T47D (cell line): ENCODE measurements at regions not wholly inside any gene's neighbourhood (a gene's known extent, or its start where the extent isn't known, plus 50 kb on each side); places are given as distances from the start of the nearest gene placed in this dataset.
"Not testable (repeated sequence)": the region's sequence is repeated elsewhere in the genome, so short reads cannot be mapped to it uniquely, and the experiment has no call there.

Experiments
- DNase-seq, 2 experiments: peaks; one replicate each; pipeline versions ENCODE4 v3.0.0 to v3.0.0-alpha.2; 2011 to 2012; ENCODE audit warnings: low read depth in 1 of 2, low spot score in 1 of 2
- JUND ChIP-seq: IDR thresholded peaks from 2 replicates; pipeline ENCODE4 v1.6.1; 2012; ENCODE audit warnings: low read depth
- in situ Hi-C: cut with HindIII; loops from 2 replicates; pipeline ENCODE4 v1.10.0; 2016; ENCODE audit warnings: low sequenced_read_pairs, low pct_unique_long_range_greater_than_20kb

GRCh38 chr5:6115852-6116251 is 262.5 kb downstream of the MED10 start:
- no peak for DNase-seq
- in situ Hi-C loops = no loop called here
- no peak for TF ChIP-seq JUND

- in situ Hi-C loops = no loop called here
- DNase-seq = no peak
- no peak for TF ChIP-seq JUND
Measured at GRCh38 chr5:6112538-6112937, 265.8 kb downstream of the MED10 start.

DNA sequence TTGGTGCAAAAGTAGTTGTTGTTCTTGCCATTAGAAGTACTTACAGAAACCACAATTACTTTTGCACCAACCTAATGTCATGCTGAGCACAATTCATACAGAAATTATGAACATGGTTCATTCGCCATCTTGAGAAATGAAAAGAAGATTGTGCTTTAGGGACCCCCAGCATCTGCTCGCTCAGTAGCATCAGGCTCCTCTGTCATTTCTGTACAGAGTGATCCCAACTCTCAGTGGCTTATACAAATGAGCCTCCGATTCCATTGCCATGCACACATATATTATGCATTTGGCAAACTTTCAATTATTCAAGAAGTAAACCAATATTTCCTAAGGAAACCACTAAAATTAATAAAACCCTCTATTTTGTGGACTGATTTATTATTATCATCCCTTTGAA is 266.2 kb downstream of the MED10 start:
- in situ Hi-C loops = no loop called here
- DNase-seq = no peak
- TF ChIP-seq JUND = no peak

DNA sequence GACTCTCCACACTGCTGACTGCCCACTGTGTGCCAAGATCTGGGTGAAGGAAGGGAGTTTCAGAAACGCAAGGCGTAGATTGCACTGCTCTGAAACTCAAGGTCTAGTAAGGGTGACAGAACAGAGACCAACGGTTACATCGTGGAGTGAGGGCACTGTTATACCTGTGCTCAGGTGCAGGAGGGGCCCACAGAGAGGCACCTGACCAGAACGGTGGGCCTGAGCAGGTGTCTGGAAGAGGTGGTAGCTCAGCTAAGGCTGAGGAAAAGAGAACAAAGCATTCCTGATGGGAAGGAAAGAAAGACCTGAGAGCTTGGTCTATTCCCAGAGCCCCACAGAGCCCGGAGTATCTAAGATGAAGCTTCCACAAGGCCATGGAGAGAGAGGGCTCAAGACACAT is 267.2 kb downstream of the MED10 start:
- no peak for DNase-seq
- in situ Hi-C loops = no loop called here
- TF ChIP-seq JUND = no peak

- in situ Hi-C loops = no loop called here
- TF ChIP-seq JUND = no peak
- DNase-seq = no peak
Measured at GRCh38 chr5:6110441-6111005, 267.8 kb downstream of the MED10 start.

DNA sequence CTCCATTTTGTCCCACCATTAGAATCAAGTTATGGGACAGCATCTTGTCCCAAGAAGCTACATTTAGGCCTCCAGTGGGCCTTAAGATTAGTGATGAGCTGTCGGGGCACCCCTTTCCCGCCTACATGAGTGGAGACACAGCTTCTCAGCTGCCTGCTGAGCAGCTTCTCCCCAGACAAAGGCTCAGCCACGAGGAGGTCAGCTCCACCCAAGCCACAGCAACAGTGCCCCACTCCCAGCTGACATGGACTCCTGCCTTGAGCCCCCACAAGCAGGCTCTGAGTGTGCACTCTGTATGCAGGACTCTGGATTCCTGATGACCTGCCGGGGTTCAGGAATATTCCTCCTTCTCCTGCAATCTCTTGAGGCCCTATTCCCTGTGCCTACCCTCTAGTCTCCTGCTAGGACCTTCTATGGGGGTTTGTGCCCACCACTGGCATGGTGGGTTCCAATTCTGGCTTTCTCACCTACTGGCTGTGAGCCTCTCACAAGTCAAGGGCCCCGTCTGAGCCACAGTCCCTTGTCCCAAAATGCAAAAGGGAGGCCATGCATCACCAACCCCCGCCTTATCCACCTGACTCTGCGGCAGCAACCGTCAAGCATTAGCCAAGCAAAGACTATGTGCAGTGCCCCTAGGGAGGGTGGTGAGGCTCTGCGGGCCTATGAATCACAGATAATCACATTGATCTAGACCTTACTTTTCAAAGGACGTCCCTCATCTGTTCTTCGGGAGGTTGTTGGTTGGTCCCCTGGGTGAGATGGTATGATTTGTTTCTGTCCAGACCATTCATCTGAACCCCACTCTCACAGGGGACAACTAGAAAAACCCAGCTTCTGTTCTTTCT is 269.1 kb downstream of the MED10 start:
- in situ Hi-C loops = no loop called here
- no peak for DNase-seq
- no peak for TF ChIP-seq JUND

GRCh38 chr5:6108540-6108848 is 269.9 kb downstream of the MED10 start:
- in situ Hi-C loops = no loop called here
- TF ChIP-seq JUND = no peak

DNA sequence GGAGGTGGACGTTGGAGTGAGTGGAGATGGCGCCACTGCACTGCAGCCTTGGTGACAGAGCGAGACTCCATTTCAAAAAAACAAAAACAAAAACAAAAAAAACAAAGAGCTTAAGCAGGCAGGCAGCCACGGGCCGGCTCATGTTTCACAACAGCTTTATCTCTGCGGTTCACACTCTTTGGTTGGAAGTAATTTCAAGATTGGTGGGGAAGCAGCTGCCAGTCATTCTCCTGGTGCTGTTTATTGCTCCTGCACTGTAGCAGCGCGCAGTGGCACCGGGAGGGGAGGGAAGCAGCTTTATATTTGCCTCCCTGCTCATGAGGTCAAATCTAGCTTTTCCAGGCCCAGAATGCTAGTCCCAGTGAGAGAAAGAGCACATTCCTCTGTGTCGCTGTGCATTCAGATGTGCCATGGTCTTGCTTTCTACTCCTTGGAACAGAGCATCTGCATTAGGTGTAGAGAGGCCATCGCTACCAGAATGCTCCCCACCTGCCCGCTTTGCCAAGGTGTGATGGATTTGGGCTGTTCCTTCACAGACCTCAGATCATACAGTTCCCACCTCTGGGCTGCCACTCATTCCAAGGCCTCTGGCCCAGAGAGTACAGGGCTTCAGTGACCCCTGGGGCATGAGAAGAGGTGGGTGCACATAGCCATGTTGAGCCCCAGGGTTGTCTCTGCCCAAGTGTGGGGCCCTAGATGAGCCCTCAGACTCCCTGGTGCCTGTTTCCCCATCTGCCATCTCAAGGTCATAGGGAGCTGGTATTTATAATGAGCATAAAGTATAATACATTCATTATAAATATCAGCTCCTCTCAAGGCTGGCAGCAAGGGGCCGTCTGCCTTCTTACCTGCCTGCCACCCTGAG is 270.4 kb downstream of the MED10 start:
- TF ChIP-seq JUND = no peak
- in situ Hi-C loops = no loop called here

More at GRCh38 chr5:6108540-6108848, 269.9 kb downstream of the MED10 start:
- no peak for DNase-seq

DNA sequence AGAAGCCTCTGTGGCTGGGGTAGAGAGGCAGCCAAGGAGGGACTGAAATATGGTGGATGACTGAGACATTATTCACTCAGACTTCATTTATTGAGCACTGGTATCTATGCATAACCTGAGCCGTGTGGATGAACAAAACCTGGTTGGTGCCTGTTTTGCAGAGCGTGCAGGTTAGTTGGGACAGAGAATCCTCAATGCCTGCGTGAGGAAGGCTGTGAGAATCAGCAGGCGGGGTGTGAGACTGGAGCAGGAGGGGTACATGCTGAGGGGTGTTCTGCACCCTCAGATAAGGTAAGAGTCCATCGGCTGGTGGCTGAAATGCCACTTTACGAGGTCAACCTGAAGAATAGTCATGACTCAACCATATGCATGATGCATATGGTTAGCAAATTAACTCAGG is 271.6 kb downstream of the MED10 start:
- no peak for DNase-seq
- TF ChIP-seq JUND = no peak
- in situ Hi-C loops = no loop called here

More for the DNA sequence above, 270.4 kb downstream of the MED10 start:
- no peak for DNase-seq

- TF ChIP-seq JUND = no peak
- DNase-seq = no peak
- in situ Hi-C loops = no loop called here
Measured at GRCh38 chr5:6105320-6105719, 273.0 kb downstream of the MED10 start.

GRCh38 chr5:6096101-6096500 is 282.2 kb downstream of the MED10 start:
- no peak for DNase-seq
- no peak for TF ChIP-seq JUND
- in situ Hi-C loops = no loop called here

DNA sequence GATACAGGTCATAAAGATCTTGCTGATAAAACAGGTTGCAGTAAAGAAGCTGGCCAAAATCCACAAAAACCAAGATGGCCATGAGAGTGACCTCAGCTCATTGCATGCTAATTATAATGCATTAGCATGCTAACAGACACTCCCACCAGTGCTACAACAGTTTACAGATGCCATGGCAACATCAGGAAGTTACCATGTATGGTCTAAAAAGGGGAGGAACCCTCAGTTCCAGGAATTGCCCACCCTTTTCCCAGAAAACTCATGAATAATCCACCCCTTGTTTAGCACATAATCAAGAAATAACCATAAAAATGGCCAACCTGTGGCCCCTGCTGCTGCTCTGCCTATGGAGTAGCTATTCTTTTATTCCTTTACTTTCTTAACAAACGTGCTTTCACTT is 284.2 kb downstream of the MED10 start:
- in situ Hi-C loops = not testable (repeated sequence)

GRCh38 chr5:6090838-6091237 is 287.5 kb downstream of the MED10 start:
- in situ Hi-C loops = no loop called here
- TF ChIP-seq JUND = no peak
- DNase-seq = no peak

More for the DNA sequence above, 284.2 kb downstream of the MED10 start:
- not testable (repeated sequence) for DNase-seq
